ENCODE measurements at regions not wholly inside any gene's neighbourhood (a gene's known extent, or its start where the extent isn't known, plus 50 kb on each side); places are given as distances from the start of the nearest gene placed in this dataset.

GRCh38 chr2:118240276-118240675, 152.0 kb downstream of the INSIG2 start:
- DNase-seq (ENCODE audit: low read depth in 2 of 2): no peak

- no peak for DNase-seq (ENCODE audit: low read depth in 2 of 2)
These were observed 151.0 kb downstream of the INSIG2 start for GRCh38 chr2:118239284-118239683.

- no peak for DNase-seq (ENCODE audit: low read depth in 2 of 2)
These were observed 149.2 kb downstream of the INSIG2 start for GRCh38 chr2:118237451-118237850.

- no peak for DNase-seq (ENCODE audit: low read depth in 2 of 2)
These were observed 144.5 kb downstream of the INSIG2 start for GRCh38 chr2:118232796-118233195.

- no peak for DNase-seq (ENCODE audit: low read depth in 2 of 2)
These were observed 144.1 kb downstream of the INSIG2 start for GRCh38 chr2:118232391-118232790.

- no peak for DNase-seq (ENCODE audit: low read depth in 2 of 2)
These were observed 143.5 kb downstream of the INSIG2 start for GRCh38 chr2:118231759-118232158.

GRCh38 chr2:118227698-118228508, 139.6 kb downstream of the INSIG2 start:
- DNase-seq (ENCODE audit: low read depth in 2 of 2): no peak

GRCh38 chr2:118225666-118226065, 137.4 kb downstream of the INSIG2 start:
- no peak for DNase-seq (ENCODE audit: low read depth in 2 of 2)

GRCh38 chr2:118224895-118225311, 136.6 kb downstream of the INSIG2 start:
- DNase-seq (ENCODE audit: low read depth in 2 of 2): no peak

- peak in 1 of 2 donors; percentile 22 for DNase-seq (ENCODE audit: low read depth in 2 of 2)
These were observed 136.0 kb downstream of the INSIG2 start for GRCh38 chr2:118223992-118224894.

GRCh38 chr2:118223511-118223991, 135.3 kb downstream of the INSIG2 start:
- DNase-seq (ENCODE audit: low read depth in 2 of 2): no peak

- no peak for DNase-seq (ENCODE audit: low read depth in 2 of 2)
These were observed 134.6 kb downstream of the INSIG2 start for GRCh38 chr2:118222672-118223421.

GRCh38 chr2:118222273-118222594, 134.0 kb downstream of the INSIG2 start:
- DNase-seq (ENCODE audit: low read depth in 2 of 2): no peak

- DNase-seq (ENCODE audit: low read depth in 2 of 2): no peak
These were observed 133.4 kb downstream of the INSIG2 start for GRCh38 chr2:118221536-118222272.

- no peak for DNase-seq (ENCODE audit: low read depth in 2 of 2)
These were observed 131.3 kb downstream of the INSIG2 start for GRCh38 chr2:118219611-118220010.

- no peak for DNase-seq (ENCODE audit: low read depth in 2 of 2)
These were observed 128.0 kb downstream of the INSIG2 start for GRCh38 chr2:118216224-118216623.

GRCh38 chr2:118209727-118210126, 121.5 kb downstream of the INSIG2 start:
- no peak for DNase-seq (ENCODE audit: low read depth in 2 of 2)

- no peak for DNase-seq (ENCODE audit: low read depth in 2 of 2)
These were observed 119.6 kb downstream of the INSIG2 start for GRCh38 chr2:118207889-118208288.

GRCh38 chr2:118202707-118203303, 114.5 kb downstream of the INSIG2 start:
- peak in 1 of 2 donors; percentile 41 for DNase-seq (ENCODE audit: low read depth in 2 of 2)

GRCh38 chr2:118198268-118198667, 110.0 kb downstream of the INSIG2 start:
- no peak for DNase-seq (ENCODE audit: low read depth in 2 of 2)

Data from stimulated activated CD8-positive, alpha-beta memory T cell treated with anti-CD3 and anti-CD28 coated beads, Interleukin-7, amount 100 ng/mL, for 4 hours (primary cell).